Gastrocnemius medialis (tissue), 4 donors: ENCODE measurements at regions not wholly inside any gene's neighbourhood (a gene's known extent, or its start where the extent isn't known, plus 50 kb on each side); places are given as distances from the start of the nearest gene placed in this dataset.

Experiments
- ATAC-seq, 2 donors: fragments of 150-250 bp; one replicate each; pipeline ENCODE4 v1.9.1; 2016
- DNase-seq, 2 donors: peaks; one replicate each; pipeline ENCODE4 v3.0.0-alpha.2; 2019
- H3K27ac ChIP-seq, 4 donors: fragments of 200-600 bp; sonication (generic); 1 replicate in 1 of 4; 2 replicates in 3 of 4; pipeline ENCODE4 v1.5.1; 2016 to 2018; ENCODE audit warnings: mild to moderate bottlenecking in 2 of 4, moderate library complexity in 1 of 4
- H3K27me3 ChIP-seq, 3 donors: fragments of 200-600 bp; sonication (generic) in 2 of 3; 1 replicate in 1 of 3; 2 replicates in 2 of 3; pipeline versions ENCODE4 v1.5.1 to v1.6.0; 2016 to 2019; ENCODE audit warnings: mild to moderate bottlenecking in 1 of 3, moderate library complexity in 1 of 3
- H3K36me3 ChIP-seq, 2 donors: fragments of 200-600 bp; sonication (generic) in 1 of 2; one replicate each; pipeline ENCODE4 v1.5.1; 2017 to 2018
- H3K4me1 ChIP-seq, 2 donors: fragments of 200-600 bp; sonication (generic) in 1 of 2; one replicate each; pipeline ENCODE4 v1.5.1; 2016 to 2017; ENCODE audit warnings: mild to moderate bottlenecking in 2 of 2
- H3K4me3 ChIP-seq, 4 donors: fragments of 200-600 bp; sonication (generic) in 3 of 4; 1 replicate in 1 of 4; 2 replicates in 3 of 4; pipeline ENCODE4 v1.5.1; 2016 to 2019; ENCODE audit warnings: mild to moderate bottlenecking in 2 of 4
- H3K9me3 ChIP-seq, 3 donors: fragments of 200-600 bp; sonication (generic) in 2 of 3; 1 replicate in 1 of 3; 2 replicates in 2 of 3; pipeline ENCODE4 v1.5.1; 2016 to 2019
- POLR2A ChIP-seq, 2 donors: fragments of 450-650 bp; IDR thresholded peaks; one replicate each; pipeline ENCODE4 v1.6.1; 2017; ENCODE audit warnings: antibody characterized with exemption in 2 of 2, mild to moderate bottlenecking in 2 of 2, moderate library complexity in 2 of 2
- in situ Hi-C, 4 donors: fragments of 200-750 bp; cut with MboI; loops; one replicate each; pipeline versions ENCODE4 v1.15.0 to v1.8.0; 2017; ENCODE audit warnings: low sequenced_read_pairs in 4 of 4
- intact Hi-C: fragments of 100-400 bp; cut with DNase I; formaldehyde crosslinking; loops from one replicate; pipeline ENCODE4 v1.15.1; 2023; ENCODE audit warnings: low total_unique reads
- TF ChIP-seq, protein P1 (sequence below), 5 experiments: fragments of 450-650 bp in 3 of 5; fragments of 200-600 bp in 2 of 5; sonication (generic) in 2 of 5; IDR thresholded peaks in 4 of 5; conservative IDR thresholded peaks in 1 of 5; 1 replicate in 4 of 5; 2 replicates in 1 of 5; pipeline ENCODE4 v1.5.1; 2016 to 2019; ENCODE audit warnings: antibody characterized with exemption in 5 of 5, mild to moderate bottlenecking in 3 of 5, moderate library complexity in 3 of 5

DNA sequence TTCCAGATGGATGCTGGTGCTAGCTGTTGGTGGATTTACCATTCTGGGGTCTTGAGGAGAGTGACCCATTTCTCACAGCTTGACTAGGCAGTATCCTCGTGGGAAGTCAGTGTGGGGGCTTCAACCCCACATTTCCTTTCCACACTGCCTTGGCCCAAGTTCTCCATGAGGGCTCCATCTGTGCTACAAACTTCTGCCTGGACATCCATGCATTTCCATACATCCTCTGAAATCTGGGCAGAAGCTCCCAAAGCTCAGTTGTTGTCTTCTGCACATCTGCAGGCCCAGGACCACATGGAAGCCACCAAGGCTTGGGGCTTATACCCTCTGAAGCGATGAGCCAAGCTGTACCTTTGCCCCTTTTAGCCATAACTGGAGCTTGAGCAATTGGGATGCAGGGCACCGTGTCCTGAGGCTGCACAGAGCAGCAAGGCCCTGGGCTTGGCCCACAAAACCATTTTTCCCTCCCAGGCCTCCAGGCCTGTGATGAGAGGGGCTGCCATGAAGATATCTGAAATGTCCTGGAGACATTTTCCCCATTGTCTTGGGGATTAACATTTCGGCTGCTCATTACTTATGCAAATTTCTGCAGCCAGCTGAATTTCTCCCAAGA lies 248.7 kb upstream of the ANKRD50 start:
- ATAC-seq (no peak), DNase-seq (no peak)
- Histone ChIP-seq H3K27me3 (no peaks in the 10 kb centered on the region), H3K4me1 (no peaks in the 10 kb centered on the region), H3K27ac (no peak overlapping the region), H3K9me3 (peaks cover 0 to 7% (median 0%) of the 10 kb centered on the region in 3 donors), H3K36me3 (no peaks in the 10 kb centered on the region), H3K4me3 (no peak overlapping the region)
- in situ Hi-C loops, result no loop called here
- intact Hi-C loops, result no loop called here
- no peak for TF ChIP-seq POLR2A (IDR thresholded peaks at IDR 0.05)
- TF ChIP-seq, protein P1, sequence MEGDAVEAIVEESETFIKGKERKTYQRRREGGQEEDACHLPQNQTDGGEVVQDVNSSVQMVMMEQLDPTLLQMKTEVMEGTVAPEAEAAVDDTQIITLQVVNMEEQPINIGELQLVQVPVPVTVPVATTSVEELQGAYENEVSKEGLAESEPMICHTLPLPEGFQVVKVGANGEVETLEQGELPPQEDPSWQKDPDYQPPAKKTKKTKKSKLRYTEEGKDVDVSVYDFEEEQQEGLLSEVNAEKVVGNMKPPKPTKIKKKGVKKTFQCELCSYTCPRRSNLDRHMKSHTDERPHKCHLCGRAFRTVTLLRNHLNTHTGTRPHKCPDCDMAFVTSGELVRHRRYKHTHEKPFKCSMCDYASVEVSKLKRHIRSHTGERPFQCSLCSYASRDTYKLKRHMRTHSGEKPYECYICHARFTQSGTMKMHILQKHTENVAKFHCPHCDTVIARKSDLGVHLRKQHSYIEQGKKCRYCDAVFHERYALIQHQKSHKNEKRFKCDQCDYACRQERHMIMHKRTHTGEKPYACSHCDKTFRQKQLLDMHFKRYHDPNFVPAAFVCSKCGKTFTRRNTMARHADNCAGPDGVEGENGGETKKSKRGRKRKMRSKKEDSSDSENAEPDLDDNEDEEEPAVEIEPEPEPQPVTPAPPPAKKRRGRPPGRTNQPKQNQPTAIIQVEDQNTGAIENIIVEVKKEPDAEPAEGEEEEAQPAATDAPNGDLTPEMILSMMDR (IDR thresholded peaks at IDR 0.05 in 4 of 5, conservative IDR thresholded peaks at IDR 0.05 in 1 of 5), result no peak

DNA sequence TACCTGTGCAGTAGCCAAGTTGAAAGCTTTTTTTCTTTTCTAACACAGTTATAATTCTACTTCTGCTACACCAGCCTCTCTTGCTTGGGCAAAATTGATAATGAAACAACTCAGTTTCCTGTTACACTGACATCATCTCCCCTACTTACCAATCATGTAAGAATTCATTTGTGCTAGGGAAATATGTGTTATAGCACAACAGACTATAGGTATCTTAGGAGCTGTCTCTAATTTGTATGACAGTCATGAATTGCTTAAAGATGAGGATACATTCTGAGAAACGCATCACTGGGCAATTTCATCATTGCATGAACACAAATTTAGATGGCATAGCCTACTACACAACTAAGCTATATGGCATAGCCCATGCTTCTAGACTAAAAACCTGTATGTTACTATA lies 246.3 kb upstream of the ANKRD50 start:
- H3K9me3 ChIP-seq, result peaks cover 0 to 7% (median 0%) of the 10 kb centered on the region in 3 donors
- H3K4me3 ChIP-seq, result no peak overlapping the region
- H3K27me3 ChIP-seq, result no peaks in the 10 kb centered on the region
- in situ Hi-C loops, result no loop called here
- H3K4me1 ChIP-seq, result no peaks in the 10 kb centered on the region
- H3K36me3 ChIP-seq, result no peaks in the 10 kb centered on the region
- intact Hi-C loops, result no loop called here
- DNase-seq, result no peak
- TF ChIP-seq POLR2A (IDR thresholded peaks at IDR 0.05), result no peak
- TF ChIP-seq, protein P1 (IDR thresholded peaks at IDR 0.05 in 4 of 5, conservative IDR thresholded peaks at IDR 0.05 in 1 of 5), result no peak
- H3K27ac ChIP-seq, result no peak overlapping the region
- no peak for ATAC-seq

DNA sequence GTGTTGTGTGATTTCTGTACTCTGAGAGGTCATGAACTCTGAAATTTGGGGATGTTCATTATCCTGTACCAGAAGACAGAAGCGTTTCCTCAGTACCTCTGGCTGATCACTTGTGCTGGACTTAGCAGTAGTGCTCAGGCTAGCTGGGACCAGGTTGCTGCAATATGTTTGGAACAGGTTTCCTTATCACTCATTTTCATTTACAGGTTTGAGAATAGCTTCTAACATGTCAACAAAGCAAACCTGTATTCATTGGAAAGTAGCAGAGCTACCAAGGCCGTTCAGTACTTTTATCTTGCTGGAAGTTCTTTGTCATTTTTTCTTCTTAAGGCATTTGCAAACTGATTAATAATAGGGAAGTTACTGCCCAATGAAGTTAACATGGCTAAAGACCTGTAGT lies 242.9 kb upstream of the ANKRD50 start:
- Histone ChIP-seq H3K9me3 (no peaks in the 10 kb centered on the region), H3K4me3 (no peak overlapping the region), H3K4me1 (no peaks in the 10 kb centered on the region), H3K36me3 (no peaks in the 10 kb centered on the region), H3K27me3 (no peaks in the 10 kb centered on the region), H3K27ac (no peak overlapping the region)
- in situ Hi-C loops (no loop called here), intact Hi-C loops (no loop called here)
- TF ChIP-seq POLR2A (IDR thresholded peaks at IDR 0.05), result no peak
- TF ChIP-seq, protein P1 (IDR thresholded peaks at IDR 0.05 in 4 of 5, conservative IDR thresholded peaks at IDR 0.05 in 1 of 5), result no peak
- DNase-seq, result no peak
- no peak for ATAC-seq

DNA sequence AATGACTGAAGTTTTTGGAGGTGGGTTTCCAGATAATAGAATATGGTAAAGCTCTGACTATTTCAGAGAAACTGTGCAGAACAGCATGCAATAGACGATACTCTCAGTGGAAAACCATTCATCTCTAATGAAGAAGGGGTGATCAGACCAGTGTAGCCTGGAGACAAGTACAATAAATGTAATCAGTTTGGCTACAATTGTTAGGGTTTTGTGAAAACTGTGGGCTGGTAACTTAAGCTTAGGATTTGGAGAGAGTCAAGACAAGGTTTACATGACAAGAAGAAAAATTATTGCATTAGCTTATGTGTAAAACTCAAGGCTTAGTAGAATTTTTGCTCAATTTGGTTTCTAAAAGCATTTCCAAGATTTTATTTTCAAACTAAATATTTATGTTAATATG lies 241.5 kb upstream of the ANKRD50 start:
- no peak for ATAC-seq
- in situ Hi-C loops (no loop called here), intact Hi-C loops (no loop called here)
- Histone ChIP-seq H3K27me3 (no peaks in the 10 kb centered on the region), H3K9me3 (no peaks in the 10 kb centered on the region), H3K27ac (no peak overlapping the region), H3K36me3 (no peaks in the 10 kb centered on the region), H3K4me1 (no peaks in the 10 kb centered on the region), H3K4me3 (no peak overlapping the region)
- TF ChIP-seq POLR2A (IDR thresholded peaks at IDR 0.05), result no peak
- TF ChIP-seq, protein P1 (IDR thresholded peaks at IDR 0.05 in 4 of 5, conservative IDR thresholded peaks at IDR 0.05 in 1 of 5), result no peak
- DNase-seq, result no peak

DNA sequence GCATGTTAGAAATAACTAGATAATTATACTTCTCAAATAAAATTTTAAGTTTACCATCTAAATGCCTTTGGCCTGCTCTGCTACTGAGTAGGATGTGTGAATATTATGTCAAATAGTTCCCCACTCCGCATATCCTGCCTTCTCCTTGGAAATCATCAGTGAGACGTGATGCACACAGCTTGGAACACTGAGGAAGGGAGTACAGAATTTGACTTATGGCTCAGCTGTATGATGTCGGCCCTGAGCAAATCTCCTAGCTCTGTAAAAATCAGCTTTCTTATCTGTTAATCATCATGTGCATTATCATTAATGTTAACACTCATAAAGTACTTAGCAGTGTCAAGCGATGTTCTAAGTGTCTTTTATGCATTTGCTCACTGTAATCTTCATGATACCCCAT lies 241.0 kb upstream of the ANKRD50 start:
- no peak for TF ChIP-seq POLR2A (IDR thresholded peaks at IDR 0.05)
- TF ChIP-seq, protein P1 (IDR thresholded peaks at IDR 0.05 in 4 of 5, conservative IDR thresholded peaks at IDR 0.05 in 1 of 5), result no peak
- no peak overlapping the region for H3K27ac ChIP-seq
- ATAC-seq (no peak), DNase-seq (no peak)
- no peaks in the 10 kb centered on the region for H3K4me1 ChIP-seq
- H3K36me3 ChIP-seq, result no peaks in the 10 kb centered on the region
- intact Hi-C loops, result no loop called here
- no peaks in the 10 kb centered on the region for H3K27me3 ChIP-seq
- H3K4me3 ChIP-seq, result no peak overlapping the region
- in situ Hi-C loops, result no loop called here
- no peaks in the 10 kb centered on the region for H3K9me3 ChIP-seq
